ENCODE measurements at regions not wholly inside any gene's neighbourhood (a gene's known extent, or its start where the extent isn't known, plus 50 kb on each side); places are given as distances from the start of the nearest gene placed in this dataset.
"Not testable (repeated sequence)": the region's sequence is repeated elsewhere in the genome, so short reads cannot be mapped to it uniquely, and the experiment has no call there.

- no peak for DNase-seq (ENCODE audit: low read depth in 2 of 2)
These were observed 109.0 kb upstream of the TAS2R1 start for GRCh38 chr5:9739135-9739534.

GRCh38 chr5:9737265-9737664 is 107.1 kb upstream of the TAS2R1 start:
- no peak for DNase-seq (ENCODE audit: low read depth in 2 of 2)

- DNase-seq (ENCODE audit: low read depth in 2 of 2), result no peak
These were observed 103.3 kb upstream of the TAS2R1 start for GRCh38 chr5:9733486-9733885.

GRCh38 chr5:9731159-9731558 is 101.0 kb upstream of the TAS2R1 start:
- DNase-seq (ENCODE audit: low read depth in 2 of 2), result no peak

- no peak for DNase-seq (ENCODE audit: low read depth in 2 of 2)
These were observed 98.1 kb upstream of the TAS2R1 start for GRCh38 chr5:9728261-9728660.

- no peak for DNase-seq (ENCODE audit: low read depth in 2 of 2)
These were observed 96.8 kb upstream of the TAS2R1 start for GRCh38 chr5:9726931-9727330.

- not testable (repeated sequence) for DNase-seq (ENCODE audit: low read depth in 2 of 2)
These were observed 95.1 kb upstream of the TAS2R1 start for GRCh38 chr5:9725265-9725664.

GRCh38 chr5:9724707-9725106 is 94.6 kb upstream of the TAS2R1 start:
- DNase-seq (ENCODE audit: low read depth in 2 of 2), result no peak

GRCh38 chr5:9722601-9723180 is 92.5 kb upstream of the TAS2R1 start:
- no peak for DNase-seq (ENCODE audit: low read depth in 2 of 2)

GRCh38 chr5:9721161-9721560 is 91.0 kb upstream of the TAS2R1 start:
- no peak for DNase-seq (ENCODE audit: low read depth in 2 of 2)

GRCh38 chr5:9720361-9720760 is 90.2 kb upstream of the TAS2R1 start:
- DNase-seq (ENCODE audit: low read depth in 2 of 2), result no peak

- DNase-seq (ENCODE audit: low read depth in 2 of 2), result no peak
These were observed 86.7 kb upstream of the TAS2R1 start for GRCh38 chr5:9716838-9717281.

- DNase-seq (ENCODE audit: low read depth in 2 of 2), result no peak
These were observed 85.8 kb upstream of the TAS2R1 start for GRCh38 chr5:9715891-9716335.

- DNase-seq (ENCODE audit: low read depth in 2 of 2), result no peak
These were observed 83.9 kb upstream of the TAS2R1 start for GRCh38 chr5:9713959-9714586.

GRCh38 chr5:9713356-9713755 is 83.2 kb upstream of the TAS2R1 start:
- DNase-seq (ENCODE audit: low read depth in 2 of 2), result no peak

- DNase-seq (ENCODE audit: low read depth in 2 of 2), result no peak
These were observed 82.8 kb upstream of the TAS2R1 start for GRCh38 chr5:9712911-9713310.

GRCh38 chr5:9712506-9712905 is 82.4 kb upstream of the TAS2R1 start:
- DNase-seq (ENCODE audit: low read depth in 2 of 2), result no peak

- no peak for DNase-seq (ENCODE audit: low read depth in 2 of 2)
These were observed 79.9 kb upstream of the TAS2R1 start for GRCh38 chr5:9710069-9710468.

GRCh38 chr5:9707732-9708462 is 77.7 kb upstream of the TAS2R1 start:
- no peak for DNase-seq (ENCODE audit: low read depth in 2 of 2)

GRCh38 chr5:9699681-9700080 is 69.5 kb upstream of the TAS2R1 start:
- DNase-seq (ENCODE audit: low read depth in 2 of 2), result no peak

GRCh38 chr5:9698841-9699240 is 68.7 kb upstream of the TAS2R1 start:
- DNase-seq (ENCODE audit: low read depth in 2 of 2), result no peak

GRCh38 chr5:9698125-9698826 is 68.1 kb upstream of the TAS2R1 start:
- no peak for DNase-seq (ENCODE audit: low read depth in 2 of 2)
